HEK293T (cell line): ENCODE measurements at regions not wholly inside any gene's neighbourhood (a gene's known extent, or its start where the extent isn't known, plus 50 kb on each side); places are given as distances from the start of the nearest gene placed in this dataset.

Experiments used
- BHLHE40 ChIP-seq: fragments of 450-650 bp; IDR thresholded peaks from 2 replicates; pipeline ENCODE4 v1.6.1; 2016; ENCODE audit warnings: mild to moderate bottlenecking, moderate library complexity, borderline replicate concordance
- ELF4 ChIP-seq: fragments of 450-650 bp; IDR thresholded peaks from 2 replicates; pipeline ENCODE4 v1.6.1; 2017; ENCODE audit warnings: antibody characterized with exemption
- FOXK2 ChIP-seq: fragments of 450-650 bp; IDR thresholded peaks from 2 replicates; pipeline ENCODE4 v1.6.1; 2016; ENCODE audit warnings: mild to moderate bottlenecking
- HDGF ChIP-seq: fragments of 450-650 bp; IDR thresholded peaks from 2 replicates; pipeline ENCODE4 v1.6.1; 2017; ENCODE audit warnings: antibody characterized with exemption, borderline replicate concordance
- L3MBTL2 ChIP-seq: fragments of 450-650 bp; conservative IDR thresholded peaks from 2 replicates; pipeline ENCODE4 v1.6.1; 2016; ENCODE audit warnings: mild to moderate bottlenecking
- SP1 ChIP-seq: fragments of 450-650 bp; IDR thresholded peaks from 2 replicates; pipeline ENCODE4 v1.6.1; 2017
- SUZ12 ChIP-seq: fragments of 450-650 bp; IDR thresholded peaks from 2 replicates; pipeline ENCODE4 v1.6.1; 2016; ENCODE audit warnings: mild to moderate bottlenecking
- ZNF384 ChIP-seq: fragments of 450-650 bp; IDR thresholded peaks from 2 replicates; pipeline ENCODE4 v1.6.1; 2016

- TF ChIP-seq L3MBTL2 (no peak), ELF4 (no peak), ZNF384 (no peak), SP1 (no peak), FOXK2 (no peak), BHLHE40 (no peak), HDGF (no peak), SUZ12 (no peak)
These were observed 415.8 kb downstream of the ACTL7B start for GRCh38 chr9:108439947-108440346.
